ENCODE measurements at regions not wholly inside any gene's neighbourhood (a gene's known extent, or its start where the extent isn't known, plus 50 kb on each side); places are given as distances from the start of the nearest gene placed in this dataset.

DNA sequence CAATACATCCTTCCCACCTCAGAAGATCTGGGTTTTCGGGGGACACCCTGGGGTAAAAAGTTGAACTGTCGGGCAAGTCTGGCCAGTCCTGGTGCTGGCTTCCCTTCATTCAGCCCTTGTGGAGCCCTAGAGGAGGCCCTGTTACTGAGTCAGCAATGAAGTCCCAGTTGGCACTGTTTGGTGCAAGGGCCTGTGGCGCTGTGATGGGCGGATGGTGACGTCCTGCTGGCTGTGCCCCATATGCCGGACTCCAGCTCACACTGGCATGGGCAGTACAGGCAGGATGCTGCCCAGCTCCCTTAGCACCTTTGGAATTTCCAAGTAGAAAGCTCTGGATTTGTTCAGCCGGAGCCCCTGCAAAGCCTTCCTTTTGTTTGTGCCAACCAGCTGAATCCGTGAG lies 186.2 kb upstream of the PMEPA1 start:
- DNase-seq (ENCODE audit: low read depth) = no peak

DNA sequence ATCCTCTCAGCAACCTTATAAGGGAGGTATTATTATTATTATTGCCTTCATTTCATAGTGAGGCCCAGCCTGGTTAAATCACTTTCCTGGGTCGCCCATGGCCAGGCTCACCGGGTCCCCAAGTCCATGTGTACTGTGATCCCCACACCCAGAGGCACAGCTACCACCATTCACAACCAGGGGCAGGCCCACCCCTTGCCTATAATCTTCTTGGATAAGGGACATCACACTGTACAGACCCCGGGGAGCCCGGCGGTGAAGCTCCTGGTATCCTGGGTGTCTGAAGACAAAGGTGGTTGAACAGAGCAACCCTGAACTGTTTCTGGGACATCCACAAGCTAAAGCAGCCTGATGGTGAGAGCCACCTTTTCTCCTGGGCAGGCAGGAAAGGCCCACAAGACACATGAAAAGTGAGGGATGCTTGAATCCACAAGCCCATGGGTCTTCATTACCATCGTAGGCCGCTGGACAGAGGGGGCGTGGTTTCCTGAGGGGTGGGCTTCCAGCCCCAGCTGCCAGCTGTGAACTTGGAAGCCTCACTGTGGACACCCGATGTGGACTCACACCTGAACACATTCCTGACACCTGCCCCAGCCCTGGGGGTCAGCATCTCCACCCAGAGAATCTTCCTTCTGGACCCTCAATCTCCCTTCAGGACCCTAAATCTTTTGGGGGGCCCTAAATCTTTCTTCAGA lies 185.5 kb upstream of the PMEPA1 start:
- DNase-seq (ENCODE audit: low read depth) = no peak

DNA sequence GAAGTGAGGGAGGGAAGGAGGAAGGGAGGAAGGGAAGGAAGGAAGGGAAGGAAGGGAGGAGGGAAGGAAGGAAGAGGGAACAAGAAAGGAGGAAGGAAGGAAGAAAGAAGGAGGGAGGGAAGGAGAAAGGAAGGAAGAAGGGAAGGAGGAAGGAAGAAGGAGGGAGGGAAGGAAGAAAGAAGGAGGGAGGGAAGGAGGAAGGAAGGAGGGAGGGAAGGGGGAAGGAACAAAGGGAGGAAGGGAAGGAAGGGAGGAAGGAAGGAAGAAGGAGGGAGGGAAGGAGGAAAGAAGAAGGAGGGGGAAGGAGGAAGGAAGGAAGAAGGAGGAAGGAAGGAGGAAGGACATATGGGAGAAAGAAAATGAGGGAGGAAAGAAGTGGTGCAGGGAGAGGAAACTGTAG lies 184.7 kb upstream of the PMEPA1 start:
- no peak for DNase-seq (ENCODE audit: low read depth)

DNA sequence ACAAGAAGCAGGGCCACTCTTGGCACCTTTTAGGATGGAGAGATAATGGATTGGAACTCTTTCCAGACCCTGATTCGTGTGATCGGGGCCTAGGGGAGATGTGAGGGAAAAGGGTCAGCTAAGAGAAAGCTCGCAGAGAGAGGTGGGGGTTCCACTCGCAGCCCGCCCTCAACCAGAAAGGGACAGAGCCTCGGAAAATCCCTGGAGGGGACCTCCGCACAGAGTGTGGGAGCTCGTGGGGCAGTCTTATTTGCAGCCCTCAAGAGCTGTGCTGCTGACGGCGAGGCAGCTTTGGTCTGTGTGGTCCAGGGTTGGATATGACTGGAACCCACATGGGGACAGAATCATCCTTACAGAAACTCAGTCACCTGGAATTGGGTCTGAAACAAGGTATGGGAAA lies 184.3 kb upstream of the PMEPA1 start:
- DNase-seq (ENCODE audit: low read depth) = no peak

DNA sequence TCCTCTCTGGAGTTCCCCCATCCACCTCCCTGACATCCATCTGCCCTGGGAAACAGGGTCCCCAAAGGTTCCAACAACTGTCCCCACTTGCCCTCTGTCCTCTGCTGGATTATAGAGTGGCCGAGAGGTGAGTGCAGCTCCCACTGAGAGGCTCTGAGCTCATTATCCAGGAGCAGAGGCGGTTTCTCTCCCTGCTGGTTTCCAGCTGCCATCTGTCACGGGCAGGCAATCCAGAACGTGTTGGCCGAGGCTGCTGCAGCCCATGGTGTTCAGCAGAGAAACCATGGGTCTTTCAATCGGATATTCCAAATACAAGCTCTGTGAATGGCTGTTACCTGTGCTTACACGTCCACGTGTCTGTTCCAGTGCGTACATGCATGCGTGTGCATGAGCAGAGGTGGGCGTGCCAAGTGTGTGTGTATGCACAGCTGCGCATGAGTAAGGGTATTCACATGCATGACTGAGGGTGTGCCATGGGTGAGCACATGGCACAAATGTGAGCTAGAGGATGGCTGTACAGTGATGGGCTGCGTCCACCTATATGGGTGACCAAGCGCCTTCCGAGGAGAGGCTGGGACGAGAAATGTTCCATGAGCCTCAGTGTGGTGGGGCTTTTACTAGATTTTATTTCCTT lies 183.7 kb upstream of the PMEPA1 start:
- DNase-seq (ENCODE audit: low read depth) = no peak

- DNase-seq (ENCODE audit: low read depth) = no peak
Measured at GRCh38 chr20:57892471-57892870, 182.7 kb upstream of the PMEPA1 start.

DNA sequence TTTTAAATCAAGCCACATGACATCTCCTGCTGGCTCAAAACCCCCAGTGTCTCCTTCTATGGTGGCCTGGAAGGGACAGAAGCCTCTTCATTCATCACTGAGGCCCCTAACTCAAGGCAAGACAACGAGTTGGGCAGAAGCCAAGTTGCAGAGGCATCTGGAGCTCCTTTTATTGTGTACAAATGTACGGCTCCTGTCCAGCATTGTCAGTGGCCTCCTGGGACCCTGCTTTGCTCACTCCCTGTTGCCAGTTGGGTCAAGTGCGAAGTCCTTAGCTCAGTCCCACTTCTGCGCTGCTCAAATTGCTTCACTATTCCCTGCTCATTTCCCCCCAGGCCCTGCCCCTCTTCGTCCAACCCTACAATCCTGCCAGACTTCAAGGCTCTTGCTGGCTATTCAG lies 181.2 kb upstream of the PMEPA1 start:
- no peak for DNase-seq (ENCODE audit: low read depth)

GRCh38 chr20:57890202-57890800 lies 180.5 kb upstream of the PMEPA1 start:
- no peak for DNase-seq (ENCODE audit: low read depth)

DNA sequence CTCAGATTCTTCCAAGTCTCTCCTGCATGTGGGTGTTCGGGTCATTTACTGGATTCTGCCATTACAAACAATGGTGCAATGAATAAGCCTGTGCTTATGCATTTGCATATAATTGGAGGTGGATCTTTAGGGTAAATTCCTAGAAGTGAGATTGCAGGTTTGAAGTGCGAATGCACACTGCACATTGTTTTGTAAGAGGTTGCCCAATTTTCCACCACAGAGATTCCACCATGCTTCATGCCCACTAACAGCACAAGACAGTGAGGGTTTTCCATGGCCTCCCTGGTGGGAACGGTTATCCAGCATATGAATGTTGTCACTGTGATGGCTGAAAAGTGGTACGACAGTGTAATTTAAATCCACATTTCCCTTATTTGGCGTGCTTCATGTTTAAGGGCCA lies 178.8 kb upstream of the PMEPA1 start:
- DNase-seq (ENCODE audit: low read depth) = no peak

GRCh38 chr20:57884956-57885355 lies 175.1 kb upstream of the PMEPA1 start:
- DNase-seq (ENCODE audit: low read depth) = no peak

DNA sequence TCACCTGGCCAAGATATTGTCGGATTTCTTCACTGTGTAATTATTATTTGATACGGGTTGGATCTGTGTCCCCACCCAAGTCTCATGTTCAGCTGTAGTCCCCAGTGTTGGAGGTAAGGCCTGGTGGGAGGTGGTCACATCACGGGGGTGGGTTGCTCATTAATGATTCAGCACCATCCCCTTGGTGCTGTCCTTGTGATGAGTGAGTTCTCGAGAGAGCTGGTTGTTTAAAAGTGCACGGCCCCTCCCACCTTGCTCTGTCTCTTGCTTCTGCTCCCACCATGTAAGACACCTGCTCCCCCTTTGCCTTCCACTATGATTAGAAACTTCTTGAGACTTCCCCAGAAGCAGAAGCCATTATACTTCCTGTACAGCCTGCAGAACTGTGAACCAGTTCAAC lies 173.9 kb upstream of the PMEPA1 start:
- no peak for DNase-seq (ENCODE audit: low read depth)

- no peak for DNase-seq (ENCODE audit: low read depth)
Measured at GRCh38 chr20:57883224-57883623, 173.4 kb upstream of the PMEPA1 start.

DNA sequence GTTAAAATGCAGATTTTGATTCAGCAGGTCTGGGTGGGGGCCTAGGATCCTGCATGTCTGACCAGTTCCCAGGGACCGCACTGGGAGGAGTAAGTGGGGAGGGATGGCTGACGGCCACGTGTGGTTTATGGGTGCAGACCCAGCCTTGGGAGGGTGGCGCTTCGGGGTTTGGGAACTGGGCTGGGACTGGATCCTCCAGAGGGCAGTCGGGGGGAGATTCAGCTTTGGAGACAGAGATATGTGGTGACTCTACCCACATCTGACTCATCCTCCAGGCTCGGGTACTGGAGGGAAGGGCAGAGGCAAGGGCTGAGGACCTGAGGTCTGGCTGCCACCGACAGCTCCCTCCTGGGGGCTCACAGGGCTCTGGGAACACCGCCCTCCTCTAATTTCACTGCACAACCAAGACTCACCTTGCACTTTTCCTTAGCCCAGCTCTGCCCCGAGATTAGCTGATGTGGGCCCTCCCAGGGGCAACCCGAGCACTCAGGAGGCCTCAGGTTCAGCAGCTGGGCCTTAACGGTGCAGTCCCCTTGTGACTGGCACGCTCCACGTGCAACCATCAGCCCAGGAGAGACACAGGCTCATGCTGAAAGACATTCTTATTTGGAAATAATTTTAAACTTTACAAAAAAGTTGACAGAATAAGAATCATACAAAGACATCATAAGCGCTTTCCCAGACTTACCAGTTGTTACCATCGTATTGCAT lies 172.8 kb upstream of the PMEPA1 start:
- no peak for DNase-seq (ENCODE audit: low read depth)

DNA sequence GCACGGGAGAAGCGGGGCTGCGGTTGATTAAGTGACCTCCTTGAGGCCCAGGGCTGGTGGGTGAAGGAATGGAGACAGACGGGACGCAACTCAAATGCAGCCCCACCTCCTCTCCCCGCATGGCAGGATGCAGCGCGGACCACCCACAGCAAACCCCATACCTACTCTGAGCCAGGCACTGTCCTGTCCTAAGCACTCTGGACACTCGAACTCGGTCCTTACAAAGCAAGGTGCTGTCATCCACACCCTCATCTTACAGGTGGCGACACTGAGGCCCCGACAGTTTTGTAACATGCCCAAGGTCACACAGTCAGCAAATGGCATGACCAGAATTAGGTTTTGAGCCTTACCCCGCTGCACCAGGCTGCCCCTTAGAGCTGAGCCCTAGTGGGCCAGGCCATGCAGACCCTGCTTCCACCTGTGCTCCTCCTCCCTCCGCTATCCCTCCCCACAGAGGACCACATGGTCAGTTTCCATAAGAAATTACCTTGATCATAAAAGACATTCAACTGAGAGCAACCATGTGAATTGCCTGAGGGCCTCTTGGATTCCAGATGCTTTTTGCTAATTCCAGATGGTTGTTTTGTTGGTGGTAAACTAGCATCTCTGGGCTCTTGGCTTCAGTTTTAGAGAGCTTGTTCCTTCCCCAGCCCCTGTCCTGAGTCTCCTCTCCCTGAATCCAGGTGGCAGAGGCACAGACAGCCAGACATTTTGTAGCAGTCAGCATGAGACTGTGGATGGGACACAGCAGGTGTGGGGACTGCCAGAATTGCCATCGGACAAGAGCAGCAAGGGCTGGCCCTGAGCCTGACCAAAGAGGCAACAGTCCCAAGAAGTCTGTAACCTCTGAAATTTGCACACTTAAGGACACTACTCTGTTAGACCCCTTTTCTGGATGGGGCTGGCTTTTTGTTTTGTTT lies 171.9 kb upstream of the PMEPA1 start:
- no peak for DNase-seq (ENCODE audit: low read depth)

GRCh38 chr20:57880571-57880892 lies 170.7 kb upstream of the PMEPA1 start:
- no peak for DNase-seq (ENCODE audit: low read depth)

GRCh38 chr20:57879779-57880570 lies 170.2 kb upstream of the PMEPA1 start:
- no peak for DNase-seq (ENCODE audit: low read depth)

DNA sequence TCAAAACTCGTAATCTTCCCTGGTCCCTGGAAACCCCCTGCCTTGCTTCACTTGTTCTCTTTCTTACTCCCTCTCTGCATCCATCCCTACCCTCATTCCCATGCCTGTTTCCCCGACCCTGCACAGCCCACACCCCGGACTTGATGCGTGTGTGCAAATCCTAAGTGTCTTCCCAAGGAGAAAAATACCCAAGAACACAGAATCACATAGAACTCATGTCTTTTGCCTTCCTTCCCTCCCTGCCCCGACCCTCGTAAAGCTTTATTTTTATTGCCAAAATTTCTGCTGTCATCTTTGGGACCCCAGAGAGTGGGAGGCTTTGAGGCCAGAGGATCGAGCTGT lies 169.6 kb upstream of the PMEPA1 start:
- no peak for DNase-seq (ENCODE audit: low read depth)

GRCh38 chr20:57878786-57879424 lies 169.1 kb upstream of the PMEPA1 start:
- DNase-seq (ENCODE audit: low read depth) = no peak

GRCh38 chr20:57877995-57878394 lies 168.2 kb upstream of the PMEPA1 start:
- DNase-seq (ENCODE audit: low read depth) = no peak

GRCh38 chr20:57877131-57877824 lies 167.5 kb upstream of the PMEPA1 start:
- no peak for DNase-seq (ENCODE audit: low read depth)

Measured in non-pigmented ciliary epithelial cell (primary cell).